ENCODE measurements at regions not wholly inside any gene's neighbourhood (a gene's known extent, or its start where the extent isn't known, plus 50 kb on each side); places are given as distances from the start of the nearest gene placed in this dataset.

GRCh38 chr1:38131024-38131585 is 84.5 kb upstream of the POU3F1 start:
- no peak for TF ChIP-seq MYC (IDR thresholded peaks at IDR 0.05; ENCODE audit: low read depth, low read length)
- TF ChIP-seq CTCF (IDR thresholded peaks at IDR 0.05; ENCODE audit: extremely low read depth in 1 of 2, insufficient read depth in 1 of 2, low read depth in 1 of 2, low read length in 2 of 2) = no peak
- TF ChIP-seq FOS (IDR thresholded peaks at IDR 0.05; ENCODE audit: borderline replicate concordance, insufficient read depth, low read length) = no peak
